BJ (cell line): ENCODE measurements at regions not wholly inside any gene's neighbourhood (a gene's known extent, or its start where the extent isn't known, plus 50 kb on each side); places are given as distances from the start of the nearest gene placed in this dataset.

Source experiments
- CTCF ChIA-PET: fragments of 350-600 bp; formaldehyde crosslinking; extraction: SDS; loops from one replicate; lab custom pipeline; 2021; ENCODE audit warnings: antibody characterized with exemption, inconsistent platforms; lab: Yijun Ruan, JAX
- POLR2A ChIA-PET: fragments of 300-600 bp; sonication (Branson Sonifier 250); formaldehyde crosslinking; extraction: SDS; loops from one replicate; lab custom pipeline; 2021; ENCODE audit warnings: antibody characterized with exemption; lab: Charles Lee
- DNase-seq: peaks from one replicate; pipeline ENCODE4 v3.0.0-alpha.2; 2011; ENCODE audit warnings: low read depth
- H3K27me3 ChIP-seq: 2 replicates; pipeline ENCODE4 v1.6.0; 2011; ENCODE audit warnings: low read length; ENCODE audit not compliant: control insufficient read depth, insufficient read depth
- H3K36me3 ChIP-seq: 2 replicates; pipeline ENCODE4 v1.5.1; 2011; ENCODE audit warnings: low read length; ENCODE audit not compliant: control insufficient read depth, insufficient read depth
- H3K4me3 ChIP-seq: 2 replicates; pipeline ENCODE4 v1.5.1; 2011; ENCODE audit warnings: low read depth, mild to moderate bottlenecking, control low read depth, low read length
- CTCF ChIP-seq: IDR thresholded peaks from 2 replicates; pipeline ENCODE4 v1.5.1; 2011; ENCODE audit warnings: low read depth, mild to moderate bottlenecking, control low read depth, inconsistent platforms, low read length, moderate library complexity; ENCODE audit not compliant: insufficient read depth

GRCh38 chr16:89027281-89027680, 50.3 kb upstream of the CBFA2T3 start:
- Histone ChIP-seq H3K27me3 (no peaks in the 10 kb centered on the region), H3K36me3 (no peaks in the 10 kb centered on the region), H3K4me3 (no peak overlapping the region)
- POLR2A ChIA-PET = no interaction called here
- no peak for TF ChIP-seq CTCF
- DNase-seq = no peak
- CTCF ChIA-PET = no interaction called here

GRCh38 chr16:89031715-89032659, 55.0 kb upstream of the CBFA2T3 start:
- peaks cover 1% of the 10 kb centered on the region for H3K27me3 ChIP-seq
- H3K4me3 ChIP-seq = no peak overlapping the region
- DNase-seq = no peak
- ChIA-PET CTCF (no interaction called here), POLR2A (no interaction called here)
- TF ChIP-seq CTCF = no peak
- H3K36me3 ChIP-seq = no peaks in the 10 kb centered on the region

- Histone ChIP-seq H3K4me3 (no peak overlapping the region), H3K27me3 (peaks cover 1% of the 10 kb centered on the region), H3K36me3 (no peaks in the 10 kb centered on the region)
- ChIA-PET POLR2A (no interaction called here), CTCF (no interaction called here)
- DNase-seq = no peak
- TF ChIP-seq CTCF = no peak
Observed at GRCh38 chr16:89033304-89033703, 56.3 kb upstream of the CBFA2T3 start.

- POLR2A ChIA-PET = no interaction called here
- H3K4me3 ChIP-seq = no peak overlapping the region
- CTCF ChIA-PET = no interaction called here
- DNase-seq = no peak
- peaks cover 1% of the 10 kb centered on the region for H3K27me3 ChIP-seq
- no peak for TF ChIP-seq CTCF
- H3K36me3 ChIP-seq = no peaks in the 10 kb centered on the region
Observed at GRCh38 chr16:89033796-89034572, 57.0 kb upstream of the CBFA2T3 start.

- CTCF ChIA-PET = no interaction called here
- POLR2A ChIA-PET = no interaction called here
- DNase-seq = no peak
- Histone ChIP-seq H3K36me3 (no peaks in the 10 kb centered on the region), H3K27me3 (peaks cover 1% of the 10 kb centered on the region), H3K4me3 (no peak overlapping the region)
- TF ChIP-seq CTCF = no peak
Observed at GRCh38 chr16:89034573-89034961, 57.6 kb upstream of the CBFA2T3 start.
